ENCODE measurements at regions not wholly inside any gene's neighbourhood (a gene's known extent, or its start where the extent isn't known, plus 50 kb on each side); places are given as distances from the start of the nearest gene placed in this dataset.

- no peak for DNase-seq
These were observed 98.1 kb upstream of the KIRREL3 start for GRCh38 chr11:127098684-127099083.

GRCh38 chr11:127080735-127081134 is 80.2 kb upstream of the KIRREL3 start:
- no peak for DNase-seq

DNA sequence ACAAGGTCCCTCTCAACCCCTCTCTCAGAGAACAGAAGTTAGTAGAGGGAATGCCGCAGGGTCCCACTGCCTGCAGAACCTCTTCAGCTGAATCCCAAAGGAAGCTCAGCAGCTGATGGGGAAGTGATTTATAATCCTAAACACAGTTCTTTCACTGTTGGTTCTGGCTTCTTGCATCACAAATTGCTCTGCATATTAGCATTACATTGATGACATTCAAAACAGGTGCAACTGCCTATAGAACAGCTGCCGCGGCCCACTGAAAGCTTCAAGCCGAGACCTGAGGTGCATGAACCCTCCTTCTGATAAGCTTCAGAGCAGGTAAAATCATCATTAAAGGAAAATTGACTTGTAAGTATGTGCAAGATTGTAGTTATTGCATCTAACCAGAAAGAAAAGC is 75.2 kb upstream of the KIRREL3 start:
- DNase-seq: no peak

GRCh38 chr11:127074151-127074761 is 73.7 kb upstream of the KIRREL3 start:
- peak; percentile 33 for DNase-seq

GRCh38 chr11:127073621-127074020 is 73.1 kb upstream of the KIRREL3 start:
- DNase-seq: no peak

DNA sequence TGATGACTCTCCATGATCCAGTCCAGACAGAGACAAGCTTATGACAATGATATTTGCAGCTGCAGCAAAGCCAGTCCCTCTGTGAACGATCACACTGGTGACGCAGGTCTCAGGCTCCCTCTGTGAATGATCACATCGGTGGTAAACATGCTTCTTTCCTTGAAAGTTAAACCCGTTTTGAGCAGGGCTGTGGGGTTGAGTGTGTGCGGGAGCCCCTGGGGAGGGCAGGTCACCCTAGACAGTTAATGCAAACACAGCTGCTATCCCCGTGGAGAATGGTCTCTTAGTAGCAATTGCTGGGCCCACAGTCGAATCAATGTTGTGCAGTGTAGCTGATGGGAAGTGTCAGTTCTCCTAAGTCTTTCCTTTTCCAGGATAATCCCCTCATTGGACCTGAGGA is 71.0 kb upstream of the KIRREL3 start:
- DNase-seq: no peak

GRCh38 chr11:127070808-127071207 is 70.2 kb upstream of the KIRREL3 start:
- DNase-seq: no peak

DNA sequence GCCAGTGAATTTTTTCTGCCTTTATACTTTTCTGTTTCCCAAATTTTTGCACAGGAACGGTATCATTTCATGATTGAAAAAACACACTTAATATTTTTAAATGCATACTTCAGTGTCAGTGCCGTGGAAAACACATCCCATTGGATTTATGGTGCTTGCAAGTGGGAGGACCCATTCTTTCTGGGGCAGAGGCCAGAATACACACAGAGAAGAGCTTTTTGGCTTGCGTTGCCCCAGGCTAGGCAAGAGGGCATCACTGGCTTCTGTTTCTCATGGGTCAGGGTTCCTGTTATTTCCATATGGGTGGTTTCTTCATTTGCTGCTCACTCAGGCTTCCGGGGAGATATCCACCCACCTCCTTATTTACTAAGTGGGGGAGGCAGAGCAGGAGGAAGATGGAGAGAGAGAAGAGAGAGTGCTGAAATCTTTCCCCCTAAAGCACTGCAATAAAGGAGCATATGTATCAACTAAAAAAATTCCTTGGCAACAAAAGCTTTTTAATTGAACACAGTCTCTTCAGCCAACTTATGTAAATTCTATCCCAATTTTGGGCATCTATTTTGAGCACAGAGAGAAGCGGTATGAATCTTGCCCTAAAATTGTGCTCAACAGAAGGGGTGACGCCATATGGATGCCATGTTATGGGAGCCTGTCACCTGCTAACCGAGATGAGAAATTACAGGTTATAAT is 66.0 kb upstream of the KIRREL3 start:
- no peak for DNase-seq

DNA sequence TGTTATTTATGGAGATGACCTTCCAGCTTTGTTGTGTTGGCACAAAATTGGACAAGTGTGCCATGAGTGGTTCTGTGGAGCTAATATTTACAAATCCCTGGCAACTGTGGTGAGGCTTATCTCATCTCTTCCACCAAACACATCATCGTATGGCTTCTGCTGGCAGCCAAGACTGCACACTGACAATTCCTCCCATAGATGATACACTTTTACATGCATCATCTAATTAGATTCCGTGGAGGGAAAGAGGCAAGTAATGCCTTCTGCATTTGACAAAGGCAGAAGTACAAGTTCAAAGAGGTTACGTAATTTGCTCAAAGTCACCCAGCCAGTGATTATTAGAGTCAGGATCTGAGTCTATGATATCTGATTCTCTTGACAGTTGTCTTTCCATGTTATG is 62.7 kb upstream of the KIRREL3 start:
- DNase-seq: no peak

DNA sequence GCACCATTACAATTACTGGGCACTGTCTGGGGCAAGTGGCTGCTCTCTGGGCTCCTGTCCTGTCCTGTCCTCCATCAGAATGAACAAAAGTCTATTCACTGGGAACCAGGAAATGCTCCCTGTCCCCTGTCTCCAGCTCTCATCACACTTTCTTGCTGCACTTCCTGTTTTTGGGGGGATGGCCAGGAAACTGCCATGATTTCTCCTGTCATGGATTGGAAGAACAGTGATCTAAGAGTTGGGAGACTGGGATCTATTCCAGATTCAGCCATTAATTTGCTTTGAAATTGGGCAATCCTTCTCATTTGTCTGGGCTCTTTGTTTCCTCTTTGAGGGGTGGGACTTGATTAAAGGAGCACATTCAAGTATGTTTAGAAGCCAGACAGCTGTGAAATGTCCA is 61.4 kb upstream of the KIRREL3 start:
- DNase-seq: no peak

DNA sequence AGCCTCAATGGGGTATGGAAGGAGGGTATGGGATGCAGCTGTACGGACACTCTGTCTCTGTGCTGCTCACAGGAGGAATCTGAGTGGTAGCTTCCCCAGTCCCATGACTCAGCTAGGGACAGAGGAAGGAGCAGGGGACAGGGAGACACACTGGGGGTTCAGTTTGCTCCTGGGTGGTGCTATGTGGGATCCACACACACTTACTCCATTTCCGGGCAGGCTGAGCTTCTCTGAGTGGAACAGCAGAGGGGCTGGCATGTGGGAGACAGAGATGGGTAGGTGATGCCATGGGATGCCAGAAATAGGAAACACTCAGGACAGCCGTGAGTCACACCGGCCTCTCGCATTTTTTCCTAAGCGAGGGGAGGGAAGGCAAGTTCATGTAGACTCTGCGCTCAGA is 59.2 kb upstream of the KIRREL3 start:
- DNase-seq: no peak

DNA sequence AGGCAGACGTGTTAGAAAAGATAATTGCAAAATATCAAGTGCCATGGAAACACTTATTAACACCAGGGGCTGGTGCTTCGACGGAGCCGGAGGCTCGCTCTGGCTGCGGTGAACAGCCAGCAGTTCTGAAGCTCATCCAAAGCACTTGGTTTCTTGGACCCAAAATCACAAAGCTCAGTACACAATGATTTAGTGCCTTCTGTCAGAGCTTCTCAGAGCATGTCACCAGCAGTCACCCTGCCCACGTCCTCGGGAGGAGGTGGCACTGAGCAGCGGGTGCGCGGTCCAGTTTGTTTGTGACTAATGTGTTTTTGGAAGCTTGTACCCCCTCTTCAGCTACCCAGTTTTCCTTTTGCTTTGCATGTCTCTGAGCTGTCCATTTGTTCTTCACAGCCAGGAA is 58.7 kb upstream of the KIRREL3 start:
- DNase-seq: no peak

- DNase-seq: no peak
These were observed 58.0 kb upstream of the KIRREL3 start for GRCh38 chr11:127058524-127058923.

GRCh38 chr11:127057126-127057525 is 56.6 kb upstream of the KIRREL3 start:
- no peak for DNase-seq

- DNase-seq: no peak
These were observed 55.9 kb upstream of the KIRREL3 start for GRCh38 chr11:127056338-127056971.

DNA sequence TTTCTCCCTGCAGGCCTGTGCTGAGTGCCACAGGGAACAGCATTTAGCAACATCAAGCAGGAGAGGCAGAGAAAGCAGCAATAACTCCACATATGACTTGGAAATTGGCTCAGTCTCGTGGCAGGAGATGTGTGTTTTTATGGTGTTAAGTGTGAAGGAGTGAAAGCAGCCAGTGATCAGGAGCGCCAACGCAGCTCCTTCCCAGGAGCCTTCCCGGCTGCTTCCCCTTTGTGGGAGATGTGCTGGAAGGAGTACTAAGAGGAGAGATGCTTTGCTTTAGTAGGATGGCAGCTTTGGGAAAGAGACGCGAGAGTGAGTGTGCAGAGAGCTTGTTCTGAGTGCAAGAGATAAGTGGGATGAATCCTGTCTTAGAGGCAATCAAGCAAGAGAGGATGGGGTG is 54.7 kb upstream of the KIRREL3 start:
- DNase-seq: no peak

- no peak for DNase-seq
These were observed 53.6 kb upstream of the KIRREL3 start for GRCh38 chr11:127054153-127054552.

DNA sequence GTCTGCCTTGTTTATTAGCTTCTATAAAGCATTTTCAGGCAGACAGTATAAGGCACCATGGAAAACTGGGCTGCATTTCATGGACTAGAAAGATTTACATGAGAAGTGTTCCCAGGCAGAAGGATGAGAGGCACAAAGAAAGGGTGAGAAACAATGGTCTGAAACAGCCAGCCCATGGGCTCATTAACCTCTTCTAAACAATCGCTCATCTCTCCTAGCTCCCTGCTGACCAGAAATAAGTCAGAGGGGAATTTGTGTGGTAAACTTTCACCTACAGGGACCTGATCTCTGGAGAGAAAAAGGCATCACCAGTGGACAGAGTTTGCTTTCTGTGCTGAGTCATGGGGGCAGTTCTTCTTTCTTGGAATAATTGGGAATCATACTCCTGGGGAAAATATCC is 51.8 kb upstream of the KIRREL3 start:
- no peak for DNase-seq

Measured in NCI-H2171 (cell line).